GM12801 (cell line): ENCODE measurements at regions not wholly inside any gene's neighbourhood (a gene's known extent, or its start where the extent isn't known, plus 50 kb on each side); places are given as distances from the start of the nearest gene placed in this dataset.

Experiments
- CTCF ChIP-seq: IDR thresholded peaks from one replicate; pipeline ENCODE4 v1.5.1; 2011; ENCODE audit warnings: control low read depth; ENCODE audit not compliant: insufficient read length; ENCODE audit errors: extremely low read depth

GRCh38 chr11:19398273-19398672 is 157.5 kb upstream of the E2F8 start:
- TF ChIP-seq CTCF, result no peak

- no peak for TF ChIP-seq CTCF
Observed at GRCh38 chr11:19395050-19395449, 154.3 kb upstream of the E2F8 start.

- no peak for TF ChIP-seq CTCF
Observed at GRCh38 chr11:19394525-19395016, 153.8 kb upstream of the E2F8 start.

- no peak for TF ChIP-seq CTCF
Observed at GRCh38 chr11:19393941-19394340, 153.2 kb upstream of the E2F8 start.

- no peak for TF ChIP-seq CTCF
Observed at GRCh38 chr11:19392847-19393518, 152.2 kb upstream of the E2F8 start.

- no peak for TF ChIP-seq CTCF
Observed at GRCh38 chr11:19392321-19392720, 151.6 kb upstream of the E2F8 start.

- no peak for TF ChIP-seq CTCF
Observed at GRCh38 chr11:19391652-19392051, 150.9 kb upstream of the E2F8 start.
